ENCODE measurements at regions not wholly inside any gene's neighbourhood (a gene's known extent, or its start where the extent isn't known, plus 50 kb on each side); places are given as distances from the start of the nearest gene placed in this dataset.

DNA sequence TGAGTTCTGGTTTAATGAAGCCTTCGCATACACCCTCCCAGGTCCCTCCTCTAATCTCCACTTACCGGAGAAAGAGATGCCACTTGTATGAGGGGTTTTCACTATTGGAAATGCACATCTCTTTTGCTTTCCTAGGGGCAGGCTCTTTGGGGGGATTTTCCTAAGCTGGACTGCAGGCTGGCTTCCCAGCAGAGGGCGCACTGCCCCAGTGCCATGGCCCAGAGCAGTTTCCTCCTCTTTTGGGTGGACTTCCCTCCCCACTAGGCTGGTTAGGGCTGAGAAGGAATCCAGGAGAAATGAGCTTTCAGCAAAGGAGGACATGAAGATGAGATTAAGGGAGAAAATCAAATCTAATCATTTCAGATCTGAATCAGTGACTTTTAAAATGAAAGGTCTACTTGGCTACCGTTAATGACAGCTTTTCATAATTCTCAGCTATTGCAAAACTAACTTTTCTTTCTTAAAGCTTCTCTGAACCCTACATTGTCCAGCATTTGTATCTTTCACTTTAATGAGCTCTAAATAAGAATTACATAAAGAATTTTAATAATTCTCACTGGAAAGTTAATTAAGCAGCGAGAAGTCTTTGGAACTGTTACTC is 784.1 kb upstream of the FANCL start:
- H3K36me3 ChIP-seq (ENCODE audit: control insufficient read depth, insufficient read depth, low read length): no peaks in the 10 kb centered on the region
- DNase-seq: peak; percentile 88
- no peaks in the 10 kb centered on the region for H3K4me1 ChIP-seq (ENCODE audit: control insufficient read depth, insufficient read depth, low read length)
- no peak overlapping the region for H3K27ac ChIP-seq (ENCODE audit: low read depth, low read length)
- no peaks in the 10 kb centered on the region for H3K9me3 Mint-ChIP-seq
- no peak overlapping the region for H3K27ac Mint-ChIP-seq
- H3K4me1 Mint-ChIP-seq: no peaks in the 10 kb centered on the region
- no peaks in the 10 kb centered on the region for H3K27me3 ChIP-seq (ENCODE audit: control insufficient read depth, insufficient read depth, low read length, poor library complexity, severe bottlenecking)
- no peaks in the 10 kb centered on the region for H3K36me3 Mint-ChIP-seq (ENCODE audit: low read depth)
- H3K4me3 ChIP-seq (ENCODE audit: low read length): no peak overlapping the region
- no peak overlapping the region for H3K4me3 Mint-ChIP-seq
- WGBS, 2 experiments (ENCODE audit: insufficient coverage in 1 of 2, insufficient read length in 1 of 2): 71 to 100% methylated on average over 1 to 4 of the region's 5 CpGs
- H3K9me3 ChIP-seq (ENCODE audit: control insufficient read depth, low read length): no peaks in the 10 kb centered on the region
- H3K27me3 Mint-ChIP-seq (ENCODE audit: insufficient read depth): no peaks in the 10 kb centered on the region
- H3K9ac ChIP-seq (ENCODE audit: extremely low read depth, low read length, poor library complexity, severe bottlenecking): no peak overlapping the region
- TF ChIP-seq, protein P1, sequence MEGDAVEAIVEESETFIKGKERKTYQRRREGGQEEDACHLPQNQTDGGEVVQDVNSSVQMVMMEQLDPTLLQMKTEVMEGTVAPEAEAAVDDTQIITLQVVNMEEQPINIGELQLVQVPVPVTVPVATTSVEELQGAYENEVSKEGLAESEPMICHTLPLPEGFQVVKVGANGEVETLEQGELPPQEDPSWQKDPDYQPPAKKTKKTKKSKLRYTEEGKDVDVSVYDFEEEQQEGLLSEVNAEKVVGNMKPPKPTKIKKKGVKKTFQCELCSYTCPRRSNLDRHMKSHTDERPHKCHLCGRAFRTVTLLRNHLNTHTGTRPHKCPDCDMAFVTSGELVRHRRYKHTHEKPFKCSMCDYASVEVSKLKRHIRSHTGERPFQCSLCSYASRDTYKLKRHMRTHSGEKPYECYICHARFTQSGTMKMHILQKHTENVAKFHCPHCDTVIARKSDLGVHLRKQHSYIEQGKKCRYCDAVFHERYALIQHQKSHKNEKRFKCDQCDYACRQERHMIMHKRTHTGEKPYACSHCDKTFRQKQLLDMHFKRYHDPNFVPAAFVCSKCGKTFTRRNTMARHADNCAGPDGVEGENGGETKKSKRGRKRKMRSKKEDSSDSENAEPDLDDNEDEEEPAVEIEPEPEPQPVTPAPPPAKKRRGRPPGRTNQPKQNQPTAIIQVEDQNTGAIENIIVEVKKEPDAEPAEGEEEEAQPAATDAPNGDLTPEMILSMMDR (conservative IDR thresholded peaks at IDR 0.05): peak; percentile 92

DNA sequence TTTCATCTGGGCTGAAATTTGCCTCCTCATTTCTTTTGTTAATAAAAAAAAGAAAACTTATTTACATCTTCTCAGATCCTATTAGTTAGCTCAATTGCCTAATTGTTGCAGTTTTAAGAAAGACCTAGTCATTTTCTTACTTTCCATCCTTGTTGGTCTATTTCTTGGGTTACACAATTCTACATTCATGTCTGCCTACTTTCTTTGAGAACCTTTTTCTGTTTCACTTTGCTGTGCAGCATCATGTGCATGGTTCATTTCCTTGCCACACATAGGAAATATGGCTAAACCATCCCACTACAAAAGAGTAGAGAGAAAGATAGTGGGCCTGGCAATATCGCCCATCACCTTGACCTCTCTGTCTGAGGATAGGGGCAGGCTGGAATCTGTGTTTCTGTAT is 780.7 kb upstream of the FANCL start:
- Histone ChIP-seq H3K4me3 (ENCODE audit: low read length) (no peak overlapping the region), H3K4me1 (ENCODE audit: control insufficient read depth, insufficient read depth, low read length) (no peaks in the 10 kb centered on the region), H3K27me3 (ENCODE audit: control insufficient read depth, insufficient read depth, low read length, poor library complexity, severe bottlenecking) (no peaks in the 10 kb centered on the region), H3K27ac (ENCODE audit: low read depth, low read length) (no peak overlapping the region), H3K9ac (ENCODE audit: extremely low read depth, low read length, poor library complexity, severe bottlenecking) (no peak overlapping the region), H3K36me3 (ENCODE audit: control insufficient read depth, insufficient read depth, low read length) (no peaks in the 10 kb centered on the region), H3K9me3 (ENCODE audit: control insufficient read depth, low read length) (no peaks in the 10 kb centered on the region)
- Mint-ChIP-seq H3K4me1 (no peaks in the 10 kb centered on the region), H3K27me3 (ENCODE audit: insufficient read depth) (no peaks in the 10 kb centered on the region), H3K36me3 (ENCODE audit: low read depth) (no peaks in the 10 kb centered on the region), H3K4me3 (no peak overlapping the region), H3K9me3 (no peaks in the 10 kb centered on the region), H3K27ac (no peak overlapping the region)
- 93% methylated on average over 1 of the region's 1 CpG; no CpG with 5 or more reads in 1 of the 2 experiments for WGBS, 2 experiments (ENCODE audit: insufficient coverage in 1 of 2, insufficient read length in 1 of 2)
- TF ChIP-seq, protein P1 (conservative IDR thresholded peaks at IDR 0.05): no peak
- no peak for DNase-seq

DNA sequence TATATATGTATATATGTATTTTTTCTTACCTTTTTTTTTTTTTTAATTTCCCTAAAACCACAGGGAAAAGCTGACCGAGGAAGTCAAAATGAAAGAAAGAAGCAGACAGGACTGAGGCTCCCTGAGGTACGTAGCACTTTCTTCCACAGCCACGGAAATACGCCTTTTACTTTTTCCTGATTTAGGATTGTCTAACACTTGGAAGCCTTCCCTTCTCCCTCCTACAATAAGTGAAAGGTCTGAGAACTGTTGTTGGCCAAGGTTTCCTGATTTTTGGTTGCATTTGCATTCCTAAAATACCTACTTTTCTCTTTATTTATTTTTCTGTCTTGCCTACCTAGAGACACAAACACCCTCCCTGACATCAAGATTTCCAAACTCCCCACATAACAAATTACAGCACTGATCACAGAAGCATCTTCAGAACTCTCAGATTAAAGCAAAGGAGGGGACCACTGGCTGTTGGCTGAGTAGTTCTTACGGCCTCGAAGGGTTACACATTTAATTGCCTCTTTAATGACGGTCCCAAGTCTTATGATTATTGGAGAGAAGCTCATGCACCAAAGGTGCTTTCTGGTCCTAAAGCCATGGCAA is 778.5 kb upstream of the FANCL start:
- Mint-ChIP-seq H3K4me1 (no peaks in the 10 kb centered on the region), H3K9me3 (no peaks in the 10 kb centered on the region), H3K36me3 (ENCODE audit: low read depth) (no peaks in the 10 kb centered on the region), H3K27me3 (ENCODE audit: insufficient read depth) (no peaks in the 10 kb centered on the region), H3K27ac (no peak overlapping the region), H3K4me3 (no peak overlapping the region)
- DNase-seq: no peak
- TF ChIP-seq, protein P1 (conservative IDR thresholded peaks at IDR 0.05): no peak
- 94 to 100% methylated on average over 4 to 7 of the region's 7 CpGs for WGBS, 2 experiments (ENCODE audit: insufficient coverage in 1 of 2, insufficient read length in 1 of 2)
- Histone ChIP-seq H3K9ac (ENCODE audit: extremely low read depth, low read length, poor library complexity, severe bottlenecking) (no peak overlapping the region), H3K27ac (ENCODE audit: low read depth, low read length) (no peak overlapping the region), H3K27me3 (ENCODE audit: control insufficient read depth, insufficient read depth, low read length, poor library complexity, severe bottlenecking) (no peaks in the 10 kb centered on the region), H3K9me3 (ENCODE audit: control insufficient read depth, low read length) (no peaks in the 10 kb centered on the region), H3K4me3 (ENCODE audit: low read length) (no peak overlapping the region), H3K36me3 (ENCODE audit: control insufficient read depth, insufficient read depth, low read length) (no peaks in the 10 kb centered on the region), H3K4me1 (ENCODE audit: control insufficient read depth, insufficient read depth, low read length) (no peaks in the 10 kb centered on the region)

Measured in endodermal cell (in vitro differentiated cells).